Fibroblast of skin of left biceps (primary cell): ENCODE measurements at regions not wholly inside any gene's neighbourhood (a gene's known extent, or its start where the extent isn't known, plus 50 kb on each side); places are given as distances from the start of the nearest gene placed in this dataset.

Experiments used
- DNase-seq, 2 experiments: peaks; one replicate each; pipeline ENCODE4 v3.0.0-alpha.2; 2013; ENCODE audit warnings: low read depth in 2 of 2

DNA sequence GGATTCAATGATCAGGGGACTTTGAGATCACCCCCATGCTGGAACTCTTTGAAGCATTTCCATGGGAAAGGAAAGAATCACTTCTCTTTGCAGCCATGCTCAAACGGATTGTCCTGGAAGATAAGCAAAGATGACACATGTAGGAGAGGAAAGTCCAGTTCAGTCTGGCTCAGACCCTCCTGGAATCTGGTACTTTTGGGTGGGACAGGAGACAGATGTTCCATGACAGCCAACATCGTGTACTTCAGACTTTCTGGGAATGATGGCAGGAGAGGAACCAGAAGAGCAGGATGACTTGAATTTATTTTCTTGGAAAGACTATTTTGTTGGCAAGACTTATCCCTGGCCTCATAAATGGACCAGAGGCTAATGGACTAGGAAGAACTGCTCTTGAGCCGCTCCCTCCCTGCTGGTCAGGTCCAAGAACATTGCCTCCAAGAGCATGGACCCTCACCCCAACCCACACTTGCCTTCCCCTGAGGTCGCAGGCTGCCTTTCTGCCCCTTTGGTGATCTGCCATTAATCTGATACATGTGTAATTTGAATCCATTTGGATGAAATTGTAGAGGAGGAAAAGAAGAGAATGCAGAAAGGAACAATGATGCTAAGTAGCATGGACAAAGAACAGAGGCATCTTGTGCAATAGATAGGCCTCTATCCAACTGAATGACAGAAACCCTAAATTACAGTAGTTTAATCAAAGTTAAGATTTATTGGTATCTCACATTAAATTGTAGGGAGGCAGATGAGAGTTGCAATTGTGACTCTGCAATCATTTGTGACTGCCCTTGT is 201.0 kb downstream of the SNX19 start:
- no peak for DNase-seq

DNA sequence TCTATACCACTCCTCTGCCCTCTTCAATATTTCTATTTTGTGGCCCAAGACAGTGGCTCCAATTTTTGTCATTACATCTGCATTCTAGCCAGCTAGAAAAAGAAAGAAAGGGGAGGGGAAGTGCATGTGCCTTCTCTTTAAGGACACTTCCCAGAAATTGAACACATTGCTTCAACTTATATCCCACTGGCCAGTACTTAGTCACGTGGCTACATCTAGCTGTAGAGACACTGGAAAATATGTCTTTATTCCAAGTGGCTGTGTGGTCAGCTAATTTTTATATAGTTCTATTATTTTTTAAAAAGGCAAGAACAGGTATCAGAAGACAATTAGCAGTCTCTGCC is 200.4 kb downstream of the SNX19 start:
- no peak for DNase-seq

DNA sequence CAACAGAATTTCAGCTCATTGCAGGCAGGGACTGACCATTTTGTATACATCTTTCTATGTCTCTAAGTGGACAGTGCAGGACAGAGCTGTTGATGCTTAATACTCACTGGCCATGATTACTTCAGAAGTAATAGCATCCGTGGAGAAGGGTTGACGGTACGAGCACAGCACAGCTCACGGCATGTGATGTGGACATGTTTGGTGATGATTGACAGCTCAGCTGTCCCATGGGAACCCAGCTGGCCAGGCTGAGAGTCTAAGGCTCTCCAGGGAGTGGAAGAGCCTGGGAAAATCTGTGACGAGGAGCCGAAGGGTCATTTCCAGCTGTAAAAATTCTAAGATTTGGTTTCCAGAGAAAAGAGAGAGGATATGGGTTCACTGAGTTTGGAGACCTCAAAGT is 198.2 kb downstream of the SNX19 start:
- DNase-seq = no peak

DNA sequence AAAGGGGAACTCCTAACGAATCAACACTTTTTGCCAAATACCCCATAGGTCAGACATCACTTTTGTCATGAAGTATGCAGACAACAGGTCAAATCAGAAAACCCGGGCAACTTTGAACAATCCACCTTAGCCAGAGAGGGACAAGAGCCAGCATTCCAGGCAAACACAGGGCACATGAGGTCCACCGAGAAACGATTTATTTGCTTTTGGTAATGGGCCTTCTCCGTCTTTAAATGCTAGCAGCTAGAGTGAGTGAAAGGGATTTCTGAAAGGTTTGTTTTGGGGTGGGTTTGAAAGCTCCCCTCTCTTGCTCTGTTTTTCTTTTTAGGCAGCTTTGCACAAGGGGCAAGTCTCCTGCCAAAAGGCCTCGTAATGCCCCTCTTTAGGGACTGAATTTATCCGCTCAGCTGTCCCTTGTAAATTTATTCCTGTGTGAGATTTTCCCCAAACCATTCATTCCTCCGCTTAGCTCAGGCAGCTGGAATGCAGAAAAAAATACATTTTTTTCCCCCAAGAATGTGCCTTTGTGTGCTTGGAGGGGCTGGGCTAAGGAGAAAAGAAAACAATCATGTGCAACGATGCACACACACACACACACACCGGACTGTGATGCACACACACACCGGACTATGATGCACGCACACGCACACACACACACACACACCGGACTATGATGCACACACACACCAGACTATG is 196.9 kb downstream of the SNX19 start:
- peak; percentile 66 to 72 for DNase-seq

DNA sequence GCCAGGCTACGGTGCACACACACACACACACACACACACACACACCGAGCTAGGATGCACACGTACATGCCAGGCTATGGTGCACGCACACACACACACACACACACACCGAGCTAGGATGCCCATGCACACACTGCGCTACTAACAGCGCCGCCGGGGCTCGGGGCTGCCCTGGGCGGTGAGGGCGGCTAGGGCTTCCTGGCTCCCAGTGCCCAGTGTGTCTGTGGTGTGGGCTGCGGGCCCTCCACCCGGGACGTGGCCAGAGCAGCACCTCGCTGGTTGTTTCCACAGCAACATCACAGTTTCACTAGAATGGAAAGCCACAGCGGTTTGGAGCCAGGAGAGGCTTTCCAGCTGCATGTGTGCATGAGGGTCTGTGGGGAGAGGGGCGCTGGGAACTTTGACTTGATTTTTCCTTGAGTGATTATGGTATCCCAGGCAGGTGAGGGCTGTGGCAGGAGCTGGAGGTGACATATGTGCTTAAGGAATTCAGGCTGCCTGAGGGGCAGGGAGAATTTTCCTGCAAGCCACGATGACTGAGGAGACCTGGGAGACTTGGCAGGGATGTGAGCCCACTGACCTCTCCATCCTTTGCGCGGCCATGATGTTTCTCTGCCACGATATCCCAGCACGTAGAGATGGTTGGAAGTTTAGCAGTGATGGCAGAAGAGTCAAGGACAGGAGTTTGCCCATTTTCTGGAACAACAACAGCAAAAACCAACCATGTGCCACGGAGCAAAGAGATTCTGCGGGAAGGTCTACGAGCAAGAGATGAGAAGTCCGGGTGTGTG is 195.9 kb downstream of the SNX19 start:
- DNase-seq = no peak

DNA sequence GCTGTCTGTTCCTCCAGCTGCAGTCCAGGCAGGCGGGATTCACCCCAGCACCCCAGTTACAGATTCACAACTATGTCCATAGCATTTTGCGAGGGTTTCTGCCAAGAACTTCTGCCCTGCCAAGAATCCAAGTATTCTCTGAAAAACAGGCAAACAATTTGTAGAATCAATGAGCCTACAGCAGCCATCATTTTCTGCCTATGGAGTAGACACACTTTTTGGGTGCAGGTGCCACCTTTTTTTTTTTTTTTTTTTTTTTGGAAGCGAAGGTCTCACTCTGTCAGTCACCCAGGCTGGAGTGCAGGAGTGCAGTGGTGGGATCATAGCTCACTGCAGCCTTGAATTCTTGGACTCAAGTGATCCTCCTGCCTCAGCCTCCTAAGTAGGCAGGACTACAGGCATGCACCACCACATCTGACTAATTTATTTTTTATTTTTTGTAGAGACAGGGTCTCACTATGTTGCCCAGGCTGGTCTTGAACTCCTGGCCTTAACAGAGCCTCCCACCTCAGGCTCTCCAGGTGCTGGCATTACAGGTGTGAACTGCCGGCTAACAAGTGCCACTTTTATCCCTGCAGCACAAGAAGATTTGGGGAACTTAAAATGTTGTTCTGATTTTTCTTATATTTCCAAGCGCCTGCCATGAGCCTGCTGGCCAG is 195.1 kb downstream of the SNX19 start:
- DNase-seq = no peak

DNA sequence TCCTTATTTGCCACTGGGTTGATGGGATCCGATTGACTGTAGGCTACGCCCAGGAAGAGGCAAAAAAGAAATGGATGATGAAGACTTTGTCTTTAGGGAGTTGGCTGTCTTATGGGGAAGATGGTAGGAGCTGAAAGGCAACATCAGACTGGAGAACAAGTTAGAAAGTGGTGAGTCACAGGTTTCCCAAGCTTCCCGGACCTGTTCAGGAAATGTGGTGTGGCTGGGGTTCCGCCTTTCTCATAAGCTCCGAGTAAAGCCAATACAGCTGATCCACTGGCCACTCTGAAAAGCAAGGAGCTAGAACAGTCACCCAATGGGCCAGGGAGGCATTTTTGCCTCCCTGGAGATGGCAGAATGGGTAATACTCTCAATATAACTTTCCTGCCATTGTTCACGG is 194.5 kb downstream of the SNX19 start:
- no peak for DNase-seq

DNA sequence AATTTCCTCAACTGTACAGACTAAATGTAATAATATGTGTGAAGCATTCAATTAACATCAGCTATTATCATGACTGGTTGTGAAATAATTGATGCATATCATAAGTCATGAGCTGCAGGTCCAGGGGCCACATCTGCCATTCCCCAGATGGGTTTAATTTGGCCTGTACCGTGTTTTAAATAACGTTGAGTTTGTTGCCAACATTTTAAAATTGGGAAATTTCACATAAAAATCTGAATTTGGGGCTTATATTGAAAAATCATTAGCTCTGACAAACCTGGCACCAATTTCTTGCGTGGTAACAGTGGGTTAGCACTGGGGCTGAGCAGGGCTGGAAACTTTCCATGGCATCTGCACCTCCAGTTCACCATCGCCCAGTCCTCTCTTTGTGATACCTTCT is 193.9 kb downstream of the SNX19 start:
- DNase-seq = no peak

DNA sequence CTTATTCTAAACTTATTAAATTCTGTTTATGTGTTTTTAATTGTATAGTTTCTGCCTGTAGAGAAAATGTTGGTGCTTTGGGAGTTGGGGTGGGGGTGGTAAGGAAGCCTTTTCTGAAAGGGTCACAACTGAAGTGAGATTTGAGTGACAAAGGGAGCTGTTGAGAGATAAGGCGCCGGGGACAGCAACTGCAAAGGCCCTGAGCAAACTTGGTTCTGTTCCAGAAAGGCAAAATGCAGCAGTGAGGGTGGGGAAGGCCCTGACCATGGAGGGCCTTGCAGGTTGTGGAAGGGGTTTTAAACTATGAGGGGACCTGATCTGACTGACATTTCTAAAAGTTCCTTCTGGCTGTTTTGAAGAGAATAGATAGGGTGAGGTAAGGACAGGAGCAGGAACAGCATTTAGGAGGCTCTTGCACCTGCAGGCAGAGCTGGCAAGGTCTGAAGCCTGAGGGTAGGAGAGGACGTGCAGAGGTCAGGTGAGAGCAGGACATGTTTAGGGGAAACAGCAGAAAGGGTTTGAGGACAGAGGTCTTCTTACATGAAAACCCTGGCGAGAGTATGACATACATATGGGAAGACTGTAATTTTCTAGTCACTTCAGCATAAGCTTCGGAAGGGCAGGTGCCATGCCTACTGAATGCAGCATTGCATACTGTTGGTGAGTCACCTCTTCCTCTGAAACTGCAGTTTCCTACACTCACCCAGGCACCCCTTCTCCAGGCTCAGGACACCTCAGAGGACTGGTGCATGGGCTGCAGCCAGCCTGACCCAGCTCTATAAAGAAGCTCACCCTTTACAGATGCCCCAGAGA is 190.7 kb downstream of the SNX19 start:
- DNase-seq = no peak

DNA sequence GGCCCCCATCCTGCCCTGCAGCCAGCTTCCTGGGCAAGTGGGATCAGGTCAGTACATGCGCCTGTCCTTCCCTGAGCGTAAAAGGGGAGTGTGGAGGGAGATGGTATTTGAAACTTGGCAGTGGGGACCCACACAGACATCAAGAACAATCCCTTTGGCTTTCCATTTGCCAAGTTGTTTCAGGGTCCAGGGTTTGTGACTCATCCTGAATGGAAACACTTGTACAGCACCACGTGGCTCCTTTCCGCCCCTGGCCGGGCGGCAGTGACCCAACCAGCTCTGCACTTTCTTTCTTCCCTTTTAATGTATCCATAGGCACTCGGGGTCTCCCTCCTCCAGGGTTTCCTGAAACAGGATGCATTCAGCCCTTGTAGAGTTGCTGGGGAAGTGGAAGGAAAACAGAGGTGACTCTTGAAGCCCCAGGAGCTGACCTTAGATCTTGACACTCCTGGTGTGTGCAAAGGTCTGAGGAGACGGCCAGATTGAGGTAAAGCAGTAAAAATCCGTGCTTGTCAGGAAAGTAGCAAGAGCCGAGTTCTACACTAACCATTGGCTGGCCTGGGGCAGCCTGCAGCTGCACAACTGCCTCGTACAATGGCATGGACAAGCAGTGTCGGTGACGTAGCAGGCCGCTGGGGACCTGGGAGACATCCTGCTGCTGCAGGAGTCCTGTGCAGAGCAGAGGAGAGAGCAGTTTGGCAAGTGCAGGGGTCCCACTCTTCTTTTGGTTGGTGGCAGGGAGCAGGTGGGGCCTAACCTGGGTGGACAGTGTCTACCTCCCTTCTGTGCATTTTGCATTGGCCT is 189.8 kb downstream of the SNX19 start:
- no peak for DNase-seq

DNA sequence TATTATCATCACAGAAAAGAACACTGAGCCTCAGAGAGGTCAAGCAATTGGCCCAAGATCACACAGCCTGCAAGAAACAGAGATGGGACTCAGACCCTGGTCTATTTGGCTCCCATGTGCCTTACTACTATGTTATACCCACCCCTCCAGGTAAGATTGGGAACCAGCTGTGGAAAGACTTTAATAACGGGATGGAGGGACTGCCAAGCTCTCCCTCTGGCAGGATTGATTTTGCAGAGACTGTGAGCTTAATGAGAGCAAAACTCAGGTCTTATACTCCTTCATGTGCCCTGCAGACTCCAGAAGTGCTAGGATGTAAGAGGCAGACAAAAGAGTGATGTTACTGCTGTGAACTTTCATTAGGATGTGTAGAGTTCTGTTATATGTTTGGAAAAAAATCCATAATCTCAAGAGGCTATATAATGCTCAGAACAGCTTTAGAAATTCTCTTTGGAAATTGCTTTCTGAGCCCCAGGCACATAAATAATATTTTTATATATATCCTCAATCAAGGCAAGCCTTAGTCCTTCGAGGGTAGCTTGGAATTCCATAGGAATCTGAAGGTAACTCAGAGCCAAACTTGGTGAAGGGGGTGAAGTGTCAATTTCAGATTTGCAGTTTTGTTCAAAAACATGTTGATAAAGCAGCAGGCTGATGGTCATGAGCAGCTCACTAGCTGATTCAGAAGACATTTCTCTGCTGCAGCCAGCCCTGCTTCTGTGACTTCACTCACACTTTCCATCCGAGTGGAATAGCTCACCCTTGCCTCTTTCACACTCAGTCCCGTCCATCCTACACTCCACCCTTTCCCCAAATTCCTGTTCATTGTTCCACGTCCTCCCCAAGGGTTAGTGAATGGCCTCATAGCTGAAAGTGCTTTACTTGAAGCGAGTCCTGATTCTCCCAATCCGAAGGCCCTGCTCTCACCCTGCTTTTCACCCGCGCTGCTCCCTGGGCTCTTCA is 188.8 kb downstream of the SNX19 start:
- no peak for DNase-seq

DNA sequence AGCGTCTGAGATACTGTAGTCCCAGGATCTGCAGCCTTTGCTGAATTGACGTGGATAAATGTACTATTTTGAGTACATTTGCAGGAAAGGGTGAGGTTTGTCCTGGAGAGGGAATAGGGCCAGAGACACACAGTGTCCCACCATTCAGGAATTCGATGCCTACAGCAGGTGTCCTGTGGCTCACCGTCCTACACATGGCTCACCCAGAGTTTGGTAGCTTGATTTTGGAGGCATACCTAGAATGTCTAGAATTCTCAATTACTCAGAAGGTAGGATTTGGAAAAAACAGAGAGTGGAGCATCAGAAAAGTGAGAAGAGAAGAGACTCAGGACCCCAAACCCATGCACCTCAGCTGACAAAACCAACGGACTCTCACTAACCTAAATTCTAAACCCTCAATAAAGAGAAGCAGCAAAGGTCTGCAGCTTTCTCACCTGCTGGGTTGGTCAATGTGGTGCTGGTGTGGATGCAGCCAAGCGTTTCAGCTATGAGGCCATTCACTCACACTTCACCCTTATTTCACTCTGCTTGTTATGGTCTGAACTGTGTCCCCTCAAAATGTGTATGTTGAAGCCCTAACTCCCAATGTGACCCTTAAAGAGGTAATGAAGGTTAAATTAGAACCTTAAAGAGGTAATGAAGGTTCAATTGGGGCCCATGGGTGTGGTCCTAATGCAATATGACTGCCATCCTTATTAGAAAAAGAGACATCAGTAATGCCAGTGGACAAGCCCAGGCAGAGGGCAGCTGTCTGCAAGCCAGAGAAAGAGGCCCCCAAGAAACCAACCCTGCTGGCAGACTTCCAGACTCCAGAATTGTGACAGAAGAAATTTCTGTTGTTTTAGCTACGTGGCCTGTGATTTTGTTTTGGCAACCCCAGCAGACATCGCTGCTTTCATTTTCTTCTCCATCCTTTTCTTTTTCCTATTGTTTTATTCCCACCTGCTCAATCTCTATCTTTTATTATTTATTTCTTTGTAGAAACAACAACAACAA is 187.8 kb downstream of the SNX19 start:
- DNase-seq = no peak

DNA sequence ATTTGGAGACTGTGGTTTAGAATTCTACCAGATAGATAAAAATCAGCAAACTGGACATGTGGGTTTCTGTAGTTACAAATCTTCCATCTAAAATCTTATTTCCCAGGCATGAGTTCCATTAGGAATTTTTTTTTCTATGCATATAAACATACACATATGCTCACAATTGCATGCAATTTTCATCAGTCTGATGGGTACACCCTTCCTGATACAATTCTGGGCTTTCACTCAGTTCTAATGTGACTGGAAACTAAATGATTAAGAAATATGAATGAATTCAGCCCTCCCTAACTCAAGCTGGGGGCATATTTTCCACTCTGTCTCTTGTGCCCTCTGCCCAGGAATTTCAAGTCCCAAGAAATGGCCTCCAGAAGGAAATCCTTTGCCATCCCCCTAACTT is 187.1 kb downstream of the SNX19 start:
- no peak for DNase-seq

DNA sequence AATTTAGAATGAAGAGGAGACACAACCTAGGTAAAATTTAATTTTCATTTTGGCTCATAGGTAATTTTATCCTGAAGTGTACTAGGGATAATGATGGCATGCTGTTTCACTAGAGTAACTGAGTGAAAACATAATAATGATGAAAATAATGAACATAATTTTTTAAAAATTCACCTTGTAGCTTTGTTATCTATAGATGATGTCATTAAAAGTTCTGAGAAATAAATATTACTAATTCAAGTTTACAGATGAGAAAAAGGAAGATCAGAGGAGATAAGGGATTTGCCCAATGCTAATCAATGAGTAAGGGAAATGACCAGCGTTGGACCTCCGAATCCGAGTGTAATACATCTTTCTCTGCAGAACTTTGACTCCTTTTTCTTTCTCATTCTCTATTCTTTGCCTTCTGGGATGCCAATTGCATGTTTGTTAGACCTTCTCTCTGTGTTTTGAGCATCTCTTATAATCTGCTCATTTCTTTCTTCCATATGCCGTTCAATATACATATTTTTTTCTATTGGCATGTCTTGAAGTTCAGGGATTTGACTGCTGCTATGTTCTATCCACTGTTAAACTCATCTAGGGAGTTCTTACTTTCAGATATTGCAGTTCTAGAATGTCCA is 186.5 kb downstream of the SNX19 start:
- no peak for DNase-seq

DNA sequence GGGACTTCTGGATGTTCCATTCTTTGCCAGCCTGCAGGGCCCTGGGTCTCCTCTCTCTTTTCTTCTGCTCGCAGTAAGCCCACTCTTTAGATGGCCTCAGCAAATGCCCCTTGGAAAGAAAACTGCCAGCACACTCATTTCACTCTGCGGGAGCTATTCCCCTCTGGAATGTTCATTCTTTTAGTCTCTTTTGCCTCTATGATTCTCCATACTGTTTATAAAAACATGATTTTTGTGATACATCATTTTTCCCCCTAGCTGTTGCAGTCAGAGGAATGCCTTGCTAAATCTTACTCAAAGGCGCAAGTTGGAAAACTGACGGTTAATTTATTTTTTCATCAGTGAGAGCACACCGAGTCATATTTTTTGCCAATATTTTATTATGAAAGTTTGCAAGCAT is 184.9 kb downstream of the SNX19 start:
- no peak for DNase-seq

DNA sequence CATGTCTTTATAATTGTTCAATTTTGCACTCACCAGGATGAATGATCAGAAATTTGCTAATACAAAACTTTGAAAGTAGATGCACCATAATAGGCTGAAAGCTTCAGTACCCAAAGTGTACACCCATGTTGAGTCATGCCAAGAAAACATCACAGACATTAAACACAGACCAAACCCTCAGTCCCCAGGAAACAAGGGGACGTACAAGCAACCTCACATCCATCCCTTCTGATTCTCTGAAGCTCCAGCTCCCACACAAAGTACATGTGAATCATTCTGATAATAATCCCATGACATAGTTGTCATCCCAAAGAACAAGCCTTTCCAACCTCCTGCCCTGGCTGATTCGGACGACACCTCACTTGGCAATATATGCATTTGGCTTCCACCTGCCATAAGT is 183.8 kb downstream of the SNX19 start:
- no peak for DNase-seq

DNA sequence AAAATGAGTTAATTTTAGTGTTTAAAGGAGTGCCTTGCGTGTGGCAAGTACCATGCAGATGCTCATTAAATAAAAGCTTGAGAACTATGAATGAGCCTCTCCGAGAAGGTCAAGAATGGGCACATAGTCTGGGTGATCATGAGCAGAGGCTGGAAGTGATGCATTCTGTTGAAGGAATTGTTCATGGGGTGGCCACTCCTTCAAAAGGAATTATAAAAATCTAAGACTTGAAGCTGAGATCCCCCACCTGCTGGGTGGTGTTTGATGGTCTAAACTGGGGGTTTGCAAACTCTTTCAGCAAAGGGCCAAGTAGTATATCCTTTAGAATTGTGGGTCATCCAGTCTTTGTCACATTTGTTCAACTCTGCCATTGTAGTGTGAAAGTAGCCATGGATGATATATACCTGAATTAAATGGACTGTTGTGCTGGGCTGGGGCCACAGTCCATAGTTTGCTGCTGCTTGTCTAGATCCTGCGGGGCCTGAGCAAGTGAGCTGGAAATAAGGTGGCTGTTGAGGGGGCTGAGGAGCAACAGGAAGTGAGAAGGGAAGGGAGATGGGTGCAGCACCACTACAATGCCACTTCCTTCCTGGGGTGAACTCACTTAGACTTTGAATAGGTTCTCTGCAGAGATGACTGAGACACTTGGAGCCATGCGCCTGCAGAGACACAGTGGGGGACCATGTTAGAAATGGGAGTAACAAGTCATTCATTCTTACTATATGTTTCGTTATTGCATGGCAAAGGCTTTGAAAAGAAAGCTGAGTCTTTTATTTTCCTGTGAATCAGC is 179.0 kb downstream of the SNX19 start:
- no peak for DNase-seq
